HepG2 (cell line): ENCODE measurements at regions not wholly inside any gene's neighbourhood (a gene's known extent, or its start where the extent isn't known, plus 50 kb on each side); places are given as distances from the start of the nearest gene placed in this dataset.

Source experiments
- FIP1L1 ChIP-seq: fragments of 200-400 bp; formaldehyde crosslinking; IDR thresholded peaks from 2 replicates; pipeline ENCODE4 v1.6.1; 2018; ENCODE audit warnings: low read depth, mild to moderate bottlenecking, low read length, moderate library complexity, borderline replicate concordance; ENCODE audit not compliant: insufficient read depth
- GPBP1L1 ChIP-seq: sonication (generic); formaldehyde crosslinking; IDR thresholded peaks from 2 replicates; pipeline ENCODE4 v1.5.0; 2020; ENCODE audit warnings: mild to moderate bottlenecking, missing genetic modification reagents
- NFKB2 ChIP-seq: sonication (generic); formaldehyde crosslinking; IDR thresholded peaks from 2 replicates; pipeline ENCODE4 v1.4.0; 2020; ENCODE audit warnings: missing genetic modification reagents, borderline replicate concordance
- RERE ChIP-seq: IDR thresholded peaks from 2 replicates; pipeline ENCODE4 v1.6.1; 2016; ENCODE audit warnings: low read depth, missing genetic modification reagents, missing compliant biosample characterization
- ZNF678 ChIP-seq: sonication (generic); formaldehyde crosslinking; IDR thresholded peaks from 2 replicates; pipeline ENCODE4 v1.4.0; 2020; ENCODE audit warnings: mild to moderate bottlenecking, missing genetic modification reagents
- ZSCAN29 ChIP-seq: sonication (generic); formaldehyde crosslinking; conservative IDR thresholded peaks from 2 replicates; pipeline ENCODE4 v1.4.0; 2020; ENCODE audit warnings: mild to moderate bottlenecking, missing genetic modification reagents
- TF ChIP-seq, protein P1 (sequence below): IDR thresholded peaks from 2 replicates; pipeline ENCODE4 v1.6.1; 2016; ENCODE audit warnings: missing compliant biosample characterization, missing genetic modification reagents, borderline replicate concordance
- TF ChIP-seq, protein P2 (sequence below): sonication (generic); formaldehyde crosslinking; IDR thresholded peaks from 2 replicates; pipeline ENCODE4 v1.8.1; 2023; ENCODE audit warnings: mild to moderate bottlenecking, missing genetic modification reagents
- TF ChIP-seq, protein P3 (sequence below): sonication (generic); formaldehyde crosslinking; IDR thresholded peaks from 2 replicates; pipeline ENCODE4 v1.4.0; 2020; ENCODE audit warnings: missing genetic modification reagents

GRCh38 chr10:91115618-91116390 lies 104.7 kb upstream of the PCGF5 start (continued):
- TF ChIP-seq RERE: no peak
- TF ChIP-seq ZNF678 (CRISPR knock-in tag): no peak
- TF ChIP-seq, protein P1, sequence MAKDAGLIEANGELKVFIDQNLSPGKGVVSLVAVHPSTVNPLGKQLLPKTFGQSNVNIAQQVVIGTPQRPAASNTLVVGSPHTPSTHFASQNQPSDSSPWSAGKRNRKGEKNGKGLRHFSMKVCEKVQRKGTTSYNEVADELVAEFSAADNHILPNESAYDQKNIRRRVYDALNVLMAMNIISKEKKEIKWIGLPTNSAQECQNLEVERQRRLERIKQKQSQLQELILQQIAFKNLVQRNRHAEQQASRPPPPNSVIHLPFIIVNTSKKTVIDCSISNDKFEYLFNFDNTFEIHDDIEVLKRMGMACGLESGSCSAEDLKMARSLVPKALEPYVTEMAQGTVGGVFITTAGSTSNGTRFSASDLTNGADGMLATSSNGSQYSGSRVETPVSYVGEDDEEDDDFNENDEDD (CRISPR knock-in tag): no peak
- no peak for TF ChIP-seq ZSCAN29
- TF ChIP-seq, protein P2, sequence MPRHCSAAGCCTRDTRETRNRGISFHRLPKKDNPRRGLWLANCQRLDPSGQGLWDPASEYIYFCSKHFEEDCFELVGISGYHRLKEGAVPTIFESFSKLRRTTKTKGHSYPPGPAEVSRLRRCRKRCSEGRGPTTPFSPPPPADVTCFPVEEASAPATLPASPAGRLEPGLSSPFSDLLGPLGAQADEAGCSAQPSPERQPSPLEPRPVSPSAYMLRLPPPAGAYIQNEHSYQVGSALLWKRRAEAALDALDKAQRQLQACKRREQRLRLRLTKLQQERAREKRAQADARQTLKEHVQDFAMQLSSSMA (CRISPR knock-in tag): no peak
- TF ChIP-seq, protein P3, sequence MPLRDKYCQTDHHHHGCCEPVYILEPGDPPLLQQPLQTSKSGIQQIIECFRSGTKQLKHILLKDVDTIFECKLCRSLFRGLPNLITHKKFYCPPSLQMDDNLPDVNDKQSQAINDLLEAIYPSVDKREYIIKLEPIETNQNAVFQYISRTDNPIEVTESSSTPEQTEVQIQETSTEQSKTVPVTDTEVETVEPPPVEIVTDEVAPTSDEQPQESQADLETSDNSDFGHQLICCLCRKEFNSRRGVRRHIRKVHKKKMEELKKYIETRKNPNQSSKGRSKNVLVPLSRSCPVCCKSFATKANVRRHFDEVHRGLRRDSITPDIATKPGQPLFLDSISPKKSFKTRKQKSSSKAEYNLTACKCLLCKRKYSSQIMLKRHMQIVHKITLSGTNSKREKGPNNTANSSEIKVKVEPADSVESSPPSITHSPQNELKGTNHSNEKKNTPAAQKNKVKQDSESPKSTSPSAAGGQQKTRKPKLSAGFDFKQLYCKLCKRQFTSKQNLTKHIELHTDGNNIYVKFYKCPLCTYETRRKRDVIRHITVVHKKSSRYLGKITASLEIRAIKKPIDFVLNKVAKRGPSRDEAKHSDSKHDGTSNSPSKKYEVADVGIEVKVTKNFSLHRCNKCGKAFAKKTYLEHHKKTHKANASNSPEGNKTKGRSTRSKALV (CRISPR knock-in tag): no peak
- no peak for TF ChIP-seq FIP1L1
- no peak for TF ChIP-seq NFKB2 (CRISPR knock-in tag)
- TF ChIP-seq GPBP1L1: no peak
- TF ChIP-seq, all 625 proteins: peak for 0
